ENCODE measurements at regions not wholly inside any gene's neighbourhood (a gene's known extent, or its start where the extent isn't known, plus 50 kb on each side); places are given as distances from the start of the nearest gene placed in this dataset.
"Not testable (repeated sequence)": the region's sequence is repeated elsewhere in the genome, so short reads cannot be mapped to it uniquely, and the experiment has no call there.

DNA sequence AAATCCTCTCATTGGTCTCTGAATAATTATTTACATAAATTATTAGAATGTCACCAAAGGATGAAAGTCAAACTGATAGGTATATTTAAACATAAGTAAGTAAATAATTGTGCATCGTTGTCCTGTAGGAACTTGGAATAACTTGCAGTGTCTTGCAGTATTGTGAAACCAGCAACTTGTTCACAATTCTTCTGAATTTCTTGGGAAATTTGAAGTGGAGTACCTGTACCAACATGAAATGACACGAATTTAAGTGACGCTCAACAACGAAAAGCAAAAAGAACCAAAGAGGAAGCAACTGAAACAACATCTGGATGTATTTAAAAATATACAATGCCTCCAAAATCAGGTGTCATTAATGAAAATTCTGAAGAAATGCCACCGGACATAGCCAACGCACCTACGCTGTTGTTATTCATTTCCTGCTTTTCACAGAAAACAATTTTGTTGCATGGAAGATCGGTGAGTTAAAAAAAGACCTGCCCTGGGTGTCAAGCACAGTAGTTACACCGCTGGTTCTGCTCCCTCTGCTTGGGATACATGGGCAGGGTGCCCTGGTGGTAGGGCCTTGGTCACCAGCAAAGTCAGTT lies 112.5 kb downstream of the RPLP1 start:
- H3K27me3 Mint-ChIP-seq (ENCODE audit: low read depth), result no peaks in the 10 kb centered on the region
- no peak for TF ChIP-seq CTCF (conservative IDR thresholded peaks at IDR 0.05)
- H3K9me3 Mint-ChIP-seq, result no peaks in the 10 kb centered on the region
- H3K4me3 Mint-ChIP-seq, result no peak overlapping the region
- H3K27ac Mint-ChIP-seq (ENCODE audit: unreplicated experiment), result no peak overlapping the region
- peaks cover 9% of the 10 kb centered on the region for H3K4me1 Mint-ChIP-seq
- no peaks in the 10 kb centered on the region for H3K36me3 Mint-ChIP-seq (ENCODE audit: low read depth)
- no peak for DNase-seq (ENCODE audit: low read depth, low spot score)

- not testable (repeated sequence) for H3K9me3 Mint-ChIP-seq; H3K4me3 Mint-ChIP-seq; H3K36me3 Mint-ChIP-seq (ENCODE audit: low read depth); H3K27ac Mint-ChIP-seq (ENCODE audit: unreplicated experiment); H3K27me3 Mint-ChIP-seq (ENCODE audit: low read depth); DNase-seq (ENCODE audit: low read depth, low spot score); H3K4me1 Mint-ChIP-seq
Measured at GRCh38 chr15:69567238-69567760, 114.7 kb downstream of the RPLP1 start.

DNA sequence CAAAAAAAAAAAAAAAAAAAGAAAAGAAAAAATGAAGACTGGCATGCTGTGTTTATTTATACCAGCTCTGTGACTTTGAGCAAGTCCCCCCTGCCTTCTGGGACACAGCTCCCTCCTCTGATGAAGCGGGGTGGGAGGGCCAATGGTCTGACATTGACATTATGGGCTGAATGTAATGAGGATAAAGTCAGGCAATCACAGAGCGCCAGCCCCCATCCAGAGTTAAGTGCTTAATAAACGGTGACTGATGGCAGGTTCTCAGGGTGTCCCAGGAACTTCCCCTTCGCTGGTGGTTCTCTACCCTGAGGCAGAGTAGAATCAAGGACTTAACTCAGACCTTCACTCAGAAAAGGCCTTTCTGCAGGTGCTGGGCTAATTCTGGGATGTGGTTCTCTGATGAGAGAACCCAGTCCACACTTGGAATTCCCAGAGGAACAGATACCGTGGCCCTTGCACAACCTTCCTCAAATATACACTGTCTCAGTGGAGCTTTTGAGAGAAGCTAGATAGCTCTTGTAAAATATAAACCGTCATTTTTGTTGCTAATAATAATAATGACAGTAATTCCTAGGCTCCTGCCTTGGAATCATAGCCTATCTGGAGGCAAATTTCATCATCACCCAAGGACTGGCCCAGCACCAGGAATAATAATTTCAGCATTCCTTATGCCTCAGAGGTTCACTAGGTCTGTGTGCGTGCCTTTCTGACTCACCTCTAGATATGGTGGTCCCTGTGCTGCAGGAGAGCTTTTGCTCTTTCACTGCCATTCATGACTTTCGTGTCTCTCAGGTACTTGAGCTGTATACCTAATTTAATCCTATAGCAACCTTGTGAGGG lies 115.8 kb downstream of the RPLP1 start:
- no peaks in the 10 kb centered on the region for H3K9me3 Mint-ChIP-seq
- peaks cover 4% of the 10 kb centered on the region for H3K27me3 Mint-ChIP-seq (ENCODE audit: low read depth)
- H3K36me3 Mint-ChIP-seq (ENCODE audit: low read depth), result no peaks in the 10 kb centered on the region
- no peaks in the 10 kb centered on the region for H3K4me1 Mint-ChIP-seq
- no peak for TF ChIP-seq CTCF (conservative IDR thresholded peaks at IDR 0.05)
- H3K27ac Mint-ChIP-seq (ENCODE audit: unreplicated experiment), result no peak overlapping the region
- DNase-seq (ENCODE audit: low read depth, low spot score), result no peak
- no peak overlapping the region for H3K4me3 Mint-ChIP-seq

DNA sequence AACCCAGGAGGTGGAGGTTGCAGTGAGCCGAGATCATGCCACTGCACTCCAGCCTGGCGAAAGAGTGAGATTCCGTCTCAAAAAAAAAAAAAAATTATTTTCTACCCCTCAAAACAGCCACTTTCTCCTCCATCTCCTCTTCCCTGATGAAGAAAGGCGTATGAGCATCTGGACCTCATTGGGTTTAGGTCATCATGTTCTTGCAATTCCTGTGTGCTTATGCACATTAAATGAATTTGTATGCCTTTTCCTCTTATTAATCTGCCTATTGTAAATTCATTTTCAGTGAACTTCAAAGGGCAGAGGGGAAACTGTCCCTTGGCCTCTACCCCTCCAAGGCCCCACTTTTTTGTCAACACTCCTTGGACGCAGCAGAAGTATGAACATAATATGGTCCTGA lies 117.8 kb downstream of the RPLP1 start:
- Mint-ChIP-seq H3K27me3 (ENCODE audit: low read depth) (peaks cover 22% of the 10 kb centered on the region), H3K27ac (ENCODE audit: unreplicated experiment) (no peak overlapping the region), H3K9me3 (no peaks in the 10 kb centered on the region), H3K36me3 (ENCODE audit: low read depth) (no peaks in the 10 kb centered on the region), H3K4me1 (no peaks in the 10 kb centered on the region), H3K4me3 (no peak overlapping the region)
- no peak for DNase-seq (ENCODE audit: low read depth, low spot score)
- TF ChIP-seq CTCF (conservative IDR thresholded peaks at IDR 0.05), result no peak

- H3K36me3 Mint-ChIP-seq (ENCODE audit: low read depth), result no peaks in the 10 kb centered on the region
- no peaks in the 10 kb centered on the region for H3K9me3 Mint-ChIP-seq
- H3K4me3 Mint-ChIP-seq, result no peak overlapping the region
- DNase-seq (ENCODE audit: low read depth, low spot score), result no peak
- no peak overlapping the region for H3K27ac Mint-ChIP-seq (ENCODE audit: unreplicated experiment)
- no peak for TF ChIP-seq CTCF (conservative IDR thresholded peaks at IDR 0.05)
- H3K4me1 Mint-ChIP-seq, result no peaks in the 10 kb centered on the region
- H3K27me3 Mint-ChIP-seq (ENCODE audit: low read depth), result peaks cover 27% of the 10 kb centered on the region
Measured at GRCh38 chr15:69570997-69571396, 118.4 kb downstream of the RPLP1 start.

DNA sequence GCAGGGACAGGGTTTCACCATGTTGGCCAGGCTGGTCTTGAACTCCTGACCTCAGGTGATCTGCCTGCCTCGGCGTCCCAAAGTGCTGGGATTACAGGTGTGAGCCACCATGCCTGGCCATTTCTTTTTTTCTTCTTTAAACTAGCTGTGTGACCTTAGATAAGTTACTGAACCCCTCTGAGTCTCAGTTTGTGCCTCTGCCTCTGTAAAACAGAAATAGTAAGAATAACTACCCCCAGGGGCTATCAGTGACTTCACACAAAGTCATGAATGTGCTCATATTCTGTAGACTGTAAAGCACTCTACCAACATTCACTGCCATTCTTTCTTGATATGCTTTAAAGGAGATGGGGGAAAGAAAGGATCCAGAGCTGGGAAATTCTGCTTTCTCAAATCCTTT lies 120.7 kb downstream of the RPLP1 start:
- peaks cover 48% of the 10 kb centered on the region for H3K27me3 Mint-ChIP-seq (ENCODE audit: low read depth)
- DNase-seq (ENCODE audit: low read depth, low spot score); H3K9me3 Mint-ChIP-seq; H3K36me3 Mint-ChIP-seq (ENCODE audit: low read depth); H3K27ac Mint-ChIP-seq (ENCODE audit: unreplicated experiment); H3K4me3 Mint-ChIP-seq; H3K4me1 Mint-ChIP-seq: not testable (repeated sequence)
